Activated CD4-positive, alpha-beta T cell treated with anti-CD3 and anti-CD28 coated beads, Interleukin-2, amount 10 ng/mL, durations not matched to agents 7 days and 5 days (primary cell): ENCODE measurements at regions not wholly inside any gene's neighbourhood (a gene's known extent, or its start where the extent isn't known, plus 50 kb on each side); places are given as distances from the start of the nearest gene placed in this dataset.

ENCODE experiments used
- CTCF ChIA-PET: fragments of 350-600 bp; sonication (Branson Sonifier 250); formaldehyde crosslinking; loops from one replicate; lab custom pipeline; 2021; ENCODE audit warnings: antibody characterized with exemption; lab: Charles Lee
- POLR2A ChIA-PET: fragments of 350-600 bp; sonication (Branson Sonifier 250); formaldehyde crosslinking; loops from one replicate; lab custom pipeline; 2021; ENCODE audit warnings: antibody characterized with exemption; lab: Charles Lee
- DNase-seq: peaks from one replicate; pipeline ENCODE4 v3.0.0-alpha.2; 2020
- H3K27ac Mint-ChIP-seq: one replicate; pipeline ENCODE4 v1.8.0; 2021; ENCODE audit warnings: mild to moderate bottlenecking, moderate library complexity, mixed read lengths
- H3K27me3 Mint-ChIP-seq: one replicate; pipeline ENCODE4 v1.8.0; 2021; ENCODE audit warnings: mixed read lengths
- H3K36me3 Mint-ChIP-seq: one replicate; pipeline ENCODE4 v1.8.0; 2021; ENCODE audit warnings: low read depth, mixed read lengths
- H3K4me1 Mint-ChIP-seq: one replicate; pipeline ENCODE4 v1.8.0; 2021; ENCODE audit warnings: mixed read lengths
- H3K4me3 Mint-ChIP-seq: one replicate; pipeline ENCODE4 v1.8.0; 2021; ENCODE audit warnings: mild to moderate bottlenecking, moderate library complexity, mixed read lengths
- H3K9me3 Mint-ChIP-seq: one replicate; pipeline ENCODE4 v1.8.0; 2021; ENCODE audit warnings: mixed read lengths

- Mint-ChIP-seq H3K27ac (no peak overlapping the region), H3K4me1 (peaks cover 2% of the 10 kb centered on the region), H3K36me3 (no peaks in the 10 kb centered on the region), H3K9me3 (no peaks in the 10 kb centered on the region), H3K4me3 (no peak overlapping the region), H3K27me3 (peaks cover 2% of the 10 kb centered on the region)
- no peak for DNase-seq
- ChIA-PET CTCF (interaction anchor here (0.6 to 1.4 kb wide), 2 partner anchors 10 to 13 kb away, joined by 3 read pairs; no protein-coding TSS in a partner anchor), POLR2A (no interaction called here)
These were observed 263.5 kb downstream of the TMA16 start for GRCh38 chr4:163758032-163758431.

- POLR2A ChIA-PET: no interaction called here
- Mint-ChIP-seq H3K9me3 (no peaks in the 10 kb centered on the region), H3K27me3 (peaks cover 2% of the 10 kb centered on the region), H3K4me1 (no peaks in the 10 kb centered on the region), H3K27ac (no peak overlapping the region), H3K4me3 (no peak overlapping the region), H3K36me3 (no peaks in the 10 kb centered on the region)
- no peak for DNase-seq
- CTCF ChIA-PET: no interaction called here
These were observed 268.3 kb downstream of the TMA16 start for GRCh38 chr4:163762741-163763140.

DNA sequence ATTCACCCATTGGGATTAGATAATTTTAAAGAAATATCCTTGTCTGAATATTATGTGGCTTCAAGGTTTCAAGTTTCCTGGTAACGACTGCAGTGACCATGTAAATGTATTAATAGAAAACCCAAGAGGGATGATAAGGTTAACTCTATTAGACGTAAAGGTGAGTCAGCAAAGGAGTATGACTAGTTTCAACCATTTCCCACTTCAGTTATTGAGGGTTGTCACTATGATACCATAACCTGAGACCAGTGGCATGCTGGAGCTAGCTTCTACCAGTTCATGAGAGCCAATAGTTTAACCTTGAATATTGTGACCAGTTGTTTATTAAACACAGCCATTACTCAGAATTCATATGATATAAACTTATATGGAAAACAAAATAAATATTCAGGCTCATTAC, 270.1 kb downstream of the TMA16 start:
- no peak for DNase-seq
- POLR2A ChIA-PET: no interaction called here
- Mint-ChIP-seq H3K27ac (no peak overlapping the region), H3K9me3 (no peaks in the 10 kb centered on the region), H3K4me1 (no peaks in the 10 kb centered on the region), H3K4me3 (no peak overlapping the region), H3K36me3 (no peaks in the 10 kb centered on the region), H3K27me3 (peaks cover 2% of the 10 kb centered on the region)
- CTCF ChIA-PET: no interaction called here

GRCh38 chr4:163768014-163768413, 273.5 kb downstream of the TMA16 start:
- H3K27me3 Mint-ChIP-seq: no peaks in the 10 kb centered on the region
- no peak for DNase-seq
- H3K4me3 Mint-ChIP-seq: no peak overlapping the region
- H3K36me3 Mint-ChIP-seq: no peaks in the 10 kb centered on the region
- ChIA-PET CTCF (no interaction called here), POLR2A (no interaction called here)
- H3K4me1 Mint-ChIP-seq: no peaks in the 10 kb centered on the region
- H3K27ac Mint-ChIP-seq: no peak overlapping the region
- H3K9me3 Mint-ChIP-seq: no peaks in the 10 kb centered on the region

- CTCF ChIA-PET: no interaction called here
- H3K27me3 Mint-ChIP-seq: no peaks in the 10 kb centered on the region
These were observed 277.7 kb downstream of the TMA16 start for GRCh38 chr4:163772238-163772637.

GRCh38 chr4:163773940-163774339, 279.4 kb downstream of the TMA16 start:
- no peak for DNase-seq
- Mint-ChIP-seq H3K4me1 (no peaks in the 10 kb centered on the region), H3K27ac (no peak overlapping the region), H3K9me3 (no peaks in the 10 kb centered on the region), H3K4me3 (no peak overlapping the region), H3K36me3 (no peaks in the 10 kb centered on the region), H3K27me3 (no peaks in the 10 kb centered on the region)
- CTCF ChIA-PET: no interaction called here
- POLR2A ChIA-PET: no interaction called here

More at GRCh38 chr4:163772238-163772637, 277.7 kb downstream of the TMA16 start:
- no peaks in the 10 kb centered on the region for H3K4me1 Mint-ChIP-seq
- no peak for DNase-seq
- POLR2A ChIA-PET: no interaction called here
- no peaks in the 10 kb centered on the region for H3K9me3 Mint-ChIP-seq
- no peak overlapping the region for H3K4me3 Mint-ChIP-seq
- H3K27ac Mint-ChIP-seq: no peak overlapping the region
- no peaks in the 10 kb centered on the region for H3K36me3 Mint-ChIP-seq

DNA sequence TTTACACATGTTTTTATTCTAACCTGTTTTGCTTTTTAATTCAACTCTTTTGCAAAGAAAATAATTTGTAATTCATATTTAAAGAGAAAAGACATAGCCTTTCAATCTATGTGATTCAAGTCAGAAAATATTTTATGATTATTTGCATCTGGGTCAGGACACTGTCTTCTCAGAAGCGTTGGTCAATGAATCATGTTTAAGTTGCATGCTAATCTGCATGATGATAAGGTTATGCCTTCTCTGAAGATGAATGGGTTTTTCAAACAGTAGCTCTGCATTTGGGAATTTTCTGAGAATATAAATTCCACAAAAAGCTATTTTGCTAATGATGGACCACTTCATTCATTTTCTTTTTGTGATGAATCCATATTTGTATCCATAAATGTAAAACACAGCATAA, 282.5 kb downstream of the TMA16 start:
- no peaks in the 10 kb centered on the region for H3K36me3 Mint-ChIP-seq
- no peak for DNase-seq
- H3K27ac Mint-ChIP-seq: no peak overlapping the region
- CTCF ChIA-PET: no interaction called here
- POLR2A ChIA-PET: no interaction called here
- H3K4me1 Mint-ChIP-seq: no peaks in the 10 kb centered on the region
- no peak overlapping the region for H3K4me3 Mint-ChIP-seq
- H3K27me3 Mint-ChIP-seq: no peaks in the 10 kb centered on the region
- H3K9me3 Mint-ChIP-seq: no peaks in the 10 kb centered on the region

DNA sequence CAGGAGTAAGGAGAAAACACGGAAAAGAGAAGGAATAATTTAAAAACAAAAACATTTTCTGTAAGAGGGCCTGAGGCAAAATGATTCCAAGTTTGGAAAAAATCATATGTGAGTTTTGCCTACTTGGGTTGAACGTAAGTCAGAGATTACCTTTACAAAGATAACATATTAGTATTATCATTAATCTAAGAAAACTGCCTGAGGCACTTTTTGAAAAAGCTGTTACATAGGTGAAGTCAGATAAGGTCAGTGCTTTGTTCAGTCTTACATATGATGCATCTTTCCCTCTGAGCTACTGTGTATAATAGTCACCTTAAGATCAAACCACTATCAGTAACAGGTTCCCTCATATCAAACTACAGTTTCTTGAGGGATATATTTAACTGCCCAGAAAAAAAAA, 287.2 kb downstream of the TMA16 start:
- Mint-ChIP-seq H3K27me3 (no peaks in the 10 kb centered on the region), H3K9me3 (no peaks in the 10 kb centered on the region), H3K4me1 (no peaks in the 10 kb centered on the region), H3K36me3 (no peaks in the 10 kb centered on the region), H3K27ac (no peak overlapping the region), H3K4me3 (no peak overlapping the region)
- DNase-seq: no peak
- ChIA-PET POLR2A (no interaction called here), CTCF (interaction anchor here (0.5 kb wide), 1 partner anchor 90 kb away, joined by 3 read pairs; no protein-coding TSS in a partner anchor)

DNA sequence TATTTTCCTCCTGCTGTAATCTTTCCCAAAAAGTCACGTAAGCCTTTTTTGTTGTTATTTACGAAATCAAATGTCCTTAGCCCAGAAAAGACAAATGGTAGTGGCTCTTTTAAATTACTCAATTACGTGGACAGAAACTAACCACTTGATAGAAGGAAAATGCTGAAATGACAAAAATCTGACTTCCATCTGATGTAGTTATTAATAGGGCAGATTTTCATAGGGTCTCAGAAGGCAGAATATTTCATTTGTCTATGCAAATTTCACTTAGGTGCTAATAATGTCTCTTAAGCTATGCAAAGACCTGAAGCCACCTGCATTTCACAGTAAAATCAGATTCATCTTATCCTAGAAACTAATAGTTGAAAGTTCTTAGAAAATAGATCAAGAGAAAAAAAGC, 295.7 kb downstream of the TMA16 start:
- Mint-ChIP-seq H3K4me1 (no peaks in the 10 kb centered on the region), H3K27me3 (no peaks in the 10 kb centered on the region), H3K9me3 (no peaks in the 10 kb centered on the region), H3K27ac (no peak overlapping the region), H3K36me3 (no peaks in the 10 kb centered on the region), H3K4me3 (no peak overlapping the region)
- no peak for DNase-seq
- ChIA-PET POLR2A (no interaction called here), CTCF (no interaction called here)

DNA sequence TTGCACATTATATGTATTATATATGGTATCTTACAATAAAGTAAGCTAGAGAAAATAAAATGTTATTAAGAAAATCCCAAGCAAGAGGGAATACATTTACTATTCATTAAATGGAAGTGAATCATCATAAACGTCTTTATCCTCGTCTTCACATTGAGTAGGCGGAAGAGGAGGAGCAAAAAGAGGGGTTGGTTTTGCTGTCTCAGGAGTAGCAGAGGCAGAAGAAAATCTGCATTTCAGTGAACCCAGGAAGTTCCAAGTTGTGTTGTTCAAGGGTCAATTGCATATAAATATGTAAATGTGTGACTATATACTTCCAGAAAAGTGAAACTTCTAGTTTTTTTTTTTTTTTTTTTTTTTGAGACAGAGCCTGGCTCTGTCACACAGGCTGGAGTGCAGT, 301.4 kb downstream of the TMA16 start:
- H3K36me3 Mint-ChIP-seq: no peaks in the 10 kb centered on the region
- H3K9me3 Mint-ChIP-seq: no peaks in the 10 kb centered on the region
- H3K4me1 Mint-ChIP-seq: no peaks in the 10 kb centered on the region
- CTCF ChIA-PET: no interaction called here
- POLR2A ChIA-PET: no interaction called here
- no peak overlapping the region for H3K27ac Mint-ChIP-seq
- H3K4me3 Mint-ChIP-seq: no peak overlapping the region
- no peak for DNase-seq
- H3K27me3 Mint-ChIP-seq: no peaks in the 10 kb centered on the region

GRCh38 chr4:163804001-163804400, 309.5 kb downstream of the TMA16 start:
- POLR2A ChIA-PET: no interaction called here
- no peak for DNase-seq
- Mint-ChIP-seq H3K9me3 (no peaks in the 10 kb centered on the region), H3K27ac (no peak overlapping the region), H3K36me3 (no peaks in the 10 kb centered on the region), H3K4me1 (no peaks in the 10 kb centered on the region), H3K4me3 (no peak overlapping the region), H3K27me3 (no peaks in the 10 kb centered on the region)
- CTCF ChIA-PET: no interaction called here

GRCh38 chr4:163806653-163807052, 312.2 kb downstream of the TMA16 start:
- Mint-ChIP-seq H3K4me1 (no peaks in the 10 kb centered on the region), H3K4me3 (no peak overlapping the region), H3K27ac (no peak overlapping the region), H3K9me3 (no peaks in the 10 kb centered on the region), H3K27me3 (no peaks in the 10 kb centered on the region), H3K36me3 (no peaks in the 10 kb centered on the region)
- CTCF ChIA-PET: no interaction called here
- POLR2A ChIA-PET: interaction anchor here (0.6 kb wide), 1 partner anchor 24 kb away, joined by 3 read pairs; no protein-coding TSS in a partner anchor
- no peak for DNase-seq

- no peak overlapping the region for H3K27ac Mint-ChIP-seq
- no peaks in the 10 kb centered on the region for H3K36me3 Mint-ChIP-seq
- no peak for DNase-seq
- H3K9me3 Mint-ChIP-seq: no peaks in the 10 kb centered on the region
- no peak overlapping the region for H3K4me3 Mint-ChIP-seq
- H3K27me3 Mint-ChIP-seq: no peaks in the 10 kb centered on the region
- ChIA-PET CTCF (no interaction called here), POLR2A (no interaction called here)
- no peaks in the 10 kb centered on the region for H3K4me1 Mint-ChIP-seq
These were observed 313.5 kb downstream of the TMA16 start for GRCh38 chr4:163808011-163808410.

DNA sequence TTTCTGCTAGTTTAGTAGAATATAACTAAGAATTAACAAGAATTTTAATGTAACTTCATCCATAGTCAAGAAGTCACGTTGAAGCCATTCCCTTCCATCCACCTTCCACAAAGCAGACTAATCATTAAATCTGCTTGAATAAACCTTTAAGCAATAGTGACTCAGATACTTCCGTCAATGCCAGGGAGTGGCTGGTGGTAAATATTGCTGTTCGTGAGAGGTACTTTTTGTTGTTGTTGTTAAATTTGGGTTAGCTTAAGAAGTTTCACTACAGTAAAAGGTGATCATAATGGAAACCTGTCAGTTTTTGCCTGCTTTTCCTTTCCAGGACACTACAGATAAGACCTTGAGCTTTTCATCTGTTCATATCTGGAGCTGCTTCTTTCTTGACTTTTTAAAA, 316.3 kb downstream of the TMA16 start:
- H3K27me3 Mint-ChIP-seq: no peaks in the 10 kb centered on the region
- no peak overlapping the region for H3K4me3 Mint-ChIP-seq
- no peak for DNase-seq
- no peaks in the 10 kb centered on the region for H3K36me3 Mint-ChIP-seq
- ChIA-PET CTCF (no interaction called here), POLR2A (no interaction called here)
- H3K27ac Mint-ChIP-seq: no peak overlapping the region
- H3K9me3 Mint-ChIP-seq: no peaks in the 10 kb centered on the region
- no peaks in the 10 kb centered on the region for H3K4me1 Mint-ChIP-seq
